NCI-H510A (cell line): ENCODE measurements at regions not wholly inside any gene's neighbourhood (a gene's known extent, or its start where the extent isn't known, plus 50 kb on each side); places are given as distances from the start of the nearest gene placed in this dataset.

Experiments
- DNase-seq: peaks from one replicate; lab custom pipeline; 2025; lab: John Stamatoyannopoulos, UW

DNA sequence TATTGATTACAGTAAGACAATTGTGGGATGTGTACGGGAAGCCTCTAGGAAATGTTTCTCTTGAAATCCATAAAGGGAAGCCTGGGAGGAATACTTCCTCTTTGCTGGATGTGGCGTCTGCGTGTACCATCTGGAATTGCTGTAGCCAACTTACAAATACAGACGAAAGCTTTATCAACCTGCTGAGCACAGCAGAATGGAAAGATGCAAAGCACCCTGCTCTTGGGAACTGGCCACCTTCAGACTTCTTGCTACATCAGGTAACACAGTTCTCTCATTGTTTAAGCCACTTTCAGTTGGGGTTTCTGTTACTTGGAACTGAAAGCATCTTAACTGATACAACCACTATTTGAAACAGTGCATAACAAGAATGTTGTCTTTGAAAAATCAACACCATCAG lies 213.8 kb downstream of the HRH4 start:
- no peak for DNase-seq

DNA sequence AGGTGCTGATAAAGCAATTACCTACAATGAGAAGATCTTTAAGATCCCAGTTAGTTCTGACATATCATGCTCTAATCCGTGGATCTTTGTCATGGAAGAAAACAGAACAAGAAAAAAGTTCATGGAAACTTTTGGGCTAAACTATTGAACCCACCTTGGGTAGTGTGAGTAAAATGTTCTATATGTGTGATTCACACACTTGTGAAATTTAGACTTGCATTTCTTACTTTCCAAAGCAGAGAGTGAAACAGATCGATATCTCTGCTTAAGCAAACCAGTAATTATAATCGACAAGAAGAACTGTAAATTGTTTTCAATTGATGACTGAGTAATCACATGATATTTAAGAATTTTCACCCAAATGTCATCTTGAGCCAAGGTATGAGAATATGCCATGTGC lies 214.2 kb downstream of the HRH4 start:
- DNase-seq: no peak

GRCh38 chr18:24677011-24677410 lies 216.6 kb downstream of the HRH4 start:
- DNase-seq: no peak

GRCh38 chr18:24678107-24678506 lies 217.7 kb downstream of the HRH4 start:
- no peak for DNase-seq

GRCh38 chr18:24678626-24679025 lies 218.2 kb downstream of the HRH4 start:
- DNase-seq: no peak

- no peak for DNase-seq
Measured at GRCh38 chr18:24679062-24679461, 218.6 kb downstream of the HRH4 start.

DNA sequence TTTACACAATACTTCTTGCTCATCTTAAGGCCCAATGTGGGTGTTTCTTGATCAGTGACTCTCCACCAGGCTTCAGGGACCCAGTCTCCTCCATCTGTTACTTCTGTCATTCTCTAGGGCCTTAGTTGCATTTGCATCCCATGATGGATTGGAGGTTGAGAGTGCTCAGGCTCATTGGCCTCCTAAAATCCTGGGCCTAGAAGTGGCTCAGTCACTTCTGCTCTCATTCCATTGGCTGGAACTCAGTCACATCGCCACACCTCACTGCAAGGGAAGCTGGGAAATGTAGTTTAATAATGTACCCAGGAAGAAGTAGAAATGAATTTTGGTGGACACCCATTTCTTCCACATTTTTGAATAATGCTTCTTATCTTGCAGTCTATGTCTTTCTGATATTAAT lies 223.5 kb downstream of the HRH4 start:
- no peak for DNase-seq

DNA sequence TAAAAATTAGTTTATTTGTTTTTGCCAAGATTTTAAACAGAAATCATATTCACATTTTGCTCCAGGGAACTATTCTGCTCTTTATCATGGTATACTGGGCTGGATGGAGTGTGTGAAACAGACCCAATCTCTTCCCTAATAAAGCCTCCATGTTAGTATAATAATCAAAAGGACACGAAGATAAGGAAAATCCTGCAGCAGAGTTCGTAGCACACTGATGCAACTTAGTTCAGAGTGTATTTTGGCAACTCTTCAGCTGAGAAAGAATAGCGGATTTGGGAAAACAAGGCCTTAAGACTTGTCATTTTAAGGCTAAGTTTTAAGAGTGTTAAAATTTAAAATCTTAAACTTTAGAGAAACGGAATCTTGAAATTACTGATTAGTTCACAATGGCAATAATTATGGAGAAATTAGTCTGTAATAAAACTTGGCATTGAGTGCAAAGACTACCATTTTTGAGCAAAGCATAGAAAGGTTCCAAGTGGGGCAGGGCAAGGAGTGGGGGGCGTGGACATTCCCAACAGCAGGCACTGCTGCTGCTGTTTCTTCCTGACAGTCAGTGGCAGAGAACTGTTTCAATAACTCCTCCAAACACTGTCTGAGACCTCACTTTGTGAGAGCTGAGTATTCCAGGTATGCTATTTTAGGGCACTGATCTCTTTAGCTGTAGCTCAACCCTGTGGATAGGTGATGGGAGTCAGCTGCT lies 225.0 kb downstream of the HRH4 start:
- no peak for DNase-seq

- DNase-seq: no peak
Measured at GRCh38 chr18:24695168-24695567, 234.7 kb downstream of the HRH4 start.

GRCh38 chr18:24702001-24702515 lies 241.6 kb downstream of the HRH4 start:
- no peak for DNase-seq

GRCh38 chr18:24703316-24703715 lies 242.9 kb downstream of the HRH4 start:
- DNase-seq: no peak

- no peak for DNase-seq
Measured at GRCh38 chr18:24704946-24705630, 244.7 kb downstream of the HRH4 start.

- no peak for DNase-seq
Measured at GRCh38 chr18:24710474-24710873, 250.0 kb downstream of the HRH4 start.

GRCh38 chr18:24719791-24720190 lies 259.4 kb downstream of the HRH4 start:
- no peak for DNase-seq

GRCh38 chr18:24721388-24721787 lies 261.0 kb downstream of the HRH4 start:
- no peak for DNase-seq

GRCh38 chr18:24725644-24726415 lies 265.4 kb downstream of the HRH4 start:
- no peak for DNase-seq

GRCh38 chr18:24726727-24727492 lies 266.5 kb downstream of the HRH4 start:
- no peak for DNase-seq

DNA sequence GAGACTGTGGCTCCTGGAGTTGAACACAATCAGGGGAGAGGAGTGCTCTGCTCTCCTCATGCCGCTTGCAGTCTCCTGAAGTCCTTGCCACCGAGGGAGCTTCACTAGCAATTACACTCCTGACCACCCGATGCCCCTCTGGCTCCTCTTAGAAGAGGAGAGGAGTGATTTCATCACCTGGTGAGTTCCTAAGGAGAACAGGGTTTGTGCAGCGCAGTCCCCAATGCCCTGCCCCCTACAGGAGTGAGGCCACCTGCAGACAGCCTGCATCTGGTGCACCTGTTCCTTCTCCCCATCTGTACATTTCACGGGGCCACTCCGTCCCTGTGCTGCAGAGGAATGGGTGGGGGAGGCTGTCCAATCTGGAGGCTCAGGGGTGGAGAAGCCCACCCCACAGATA lies 267.2 kb downstream of the HRH4 start:
- DNase-seq: no peak

GRCh38 chr18:24731158-24731557 lies 270.7 kb downstream of the HRH4 start:
- DNase-seq: no peak

DNA sequence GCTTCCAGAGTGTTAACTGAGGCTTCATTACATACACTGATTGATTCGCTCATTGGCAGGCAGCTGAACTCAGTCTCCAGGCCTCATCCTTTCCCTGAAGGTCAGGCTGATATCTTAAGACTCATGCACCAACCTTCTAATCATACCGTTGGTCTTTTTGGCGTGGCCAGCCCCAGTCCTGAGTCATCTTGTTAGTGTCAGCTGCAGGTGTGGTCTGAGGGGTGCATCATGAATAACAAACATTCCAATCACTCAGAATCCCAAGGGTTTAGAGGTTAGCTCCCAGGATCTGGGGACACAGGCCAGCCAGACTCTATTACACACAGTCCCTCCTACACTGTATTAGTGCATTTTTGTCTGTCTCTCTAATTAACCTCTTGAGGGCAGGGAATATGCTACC lies 271.5 kb downstream of the HRH4 start:
- DNase-seq: no peak

- no peak for DNase-seq
Measured at GRCh38 chr18:24734058-24734457, 273.6 kb downstream of the HRH4 start.

- DNase-seq: no peak
Measured at GRCh38 chr18:24735624-24736231, 275.3 kb downstream of the HRH4 start.
